SK-N-SH (cell line): ENCODE measurements at regions not wholly inside any gene's neighbourhood (a gene's known extent, or its start where the extent isn't known, plus 50 kb on each side); places are given as distances from the start of the nearest gene placed in this dataset.

ENCODE experiments used
- CTCF ChIA-PET: fragments of 300-600, 350-600 bp; formaldehyde crosslinking; extraction: SDS; loops from one replicate; lab custom pipeline; 2021; lab: Yijun Ruan, JAX
- POLR2A ChIA-PET: fragments of 350-600 bp; sonication (Branson Sonifier 250); formaldehyde crosslinking; extraction: SDS; loops from one replicate; lab custom pipeline; 2020; ENCODE audit warnings: antibody characterized with exemption, inconsistent platforms; lab: Yijun Ruan, JAX
- DNase-seq: peaks from one replicate; pipeline ENCODE4 v3.0.0; 2012
- H2AFZ ChIP-seq: fragments of 200-600 bp; sonication (generic); 2 replicates; pipeline ENCODE4 v1.8.1; 2016; ENCODE audit warnings: antibody characterized with exemption, mild to moderate bottlenecking, low read depth
- H3F3A ChIP-seq: fragments of 200-600 bp; sonication (generic); replicated peaks from 2 replicates; pipeline ENCODE3; 2016; ENCODE audit warnings: antibody characterized with exemption, mild to moderate bottlenecking; ENCODE audit not compliant: insufficient read depth
- H3K27ac ChIP-seq, 2 experiments: fragments of 200-500 bp in 1 of 2; fragments of 200-600 bp in 1 of 2; sonication (Bioruptor generic) in 1 of 2; sonication (generic), shearing (Covaris generic) in 1 of 2; 2 replicates each; pipeline versions ENCODE4 v1.5.1 to v1.6.1; 2014 to 2016; ENCODE audit warnings: low read depth in 2 of 2, inconsistent platforms in 1 of 2, low read length in 1 of 2, mild to moderate bottlenecking in 1 of 2, mixed read lengths in 1 of 2
- H3K27me3 ChIP-seq: fragments of 200-600 bp; sonication (generic), shearing (Covaris generic); 2 replicates; pipeline ENCODE4 v1.6.1; 2016; ENCODE audit warnings: mixed run types; ENCODE audit not compliant: insufficient read depth
- H3K36me3 ChIP-seq, 2 experiments: fragments of 200-500 bp in 1 of 2; fragments of 200-600 bp in 1 of 2; sonication (Bioruptor generic) in 1 of 2; sonication (generic) in 1 of 2; replicated peaks in 1 of 2; 2 replicates each; pipeline versions ENCODE3 to v1.5.1; 2014 to 2016; ENCODE audit warnings: low read length in 1 of 2, mild to moderate bottlenecking in 1 of 2; ENCODE audit not compliant: insufficient read depth in 2 of 2, control insufficient read depth in 1 of 2
- H3K4me1 ChIP-seq, 2 experiments: fragments of 200-500 bp in 1 of 2; fragments of 200-600 bp in 1 of 2; sonication (Bioruptor generic) in 1 of 2; sonication (generic), shearing (Covaris generic) in 1 of 2; 2 replicates each; pipeline versions ENCODE4 v1.5.1 to v1.6.1; 2014 to 2016; ENCODE audit warnings: low read depth in 1 of 2, low read length in 1 of 2, mixed run types in 1 of 2; ENCODE audit not compliant: insufficient read depth in 2 of 2, control insufficient read depth in 1 of 2
- H3K4me2 ChIP-seq: fragments of 200-600 bp; sonication (generic), shearing (Covaris generic); 2 replicates; pipeline ENCODE4 v1.6.1; 2017; ENCODE audit warnings: mixed run types
- H3K4me3 ChIP-seq, 2 experiments: fragments of 200-500 bp in 1 of 2; fragments of 200-600 bp in 1 of 2; sonication (Bioruptor generic) in 1 of 2; sonication (generic), shearing (Covaris generic) in 1 of 2; 2 replicates each; pipeline versions ENCODE4 v1.5.1 to v1.8.1; 2014 to 2016; ENCODE audit warnings: low read depth in 2 of 2, inconsistent platforms in 1 of 2, low read length in 1 of 2, mild to moderate bottlenecking in 1 of 2, mixed read lengths in 1 of 2, moderate library complexity in 1 of 2
- H3K79me2 ChIP-seq: fragments of 200-600 bp; sonication (generic); 2 replicates; pipeline ENCODE4 v1.8.1; 2017; ENCODE audit warnings: mild to moderate bottlenecking; ENCODE audit not compliant: insufficient read depth
- H3K9ac ChIP-seq: fragments of 200-600 bp; sonication (generic); 2 replicates; pipeline ENCODE4 v1.6.1; 2017; ENCODE audit warnings: mixed run types
- H3K9me2 ChIP-seq: fragments of 200-600 bp; sonication (generic); 2 replicates; pipeline ENCODE4 v1.6.1; 2017; ENCODE audit warnings: mixed run types
- H3K9me3 ChIP-seq: fragments of 200-600 bp; sonication (generic); 2 replicates; pipeline ENCODE4 v1.6.1; 2017; ENCODE audit warnings: mixed run types, mild to moderate bottlenecking, moderate library complexity
- H4K20me1 ChIP-seq: fragments of 200-600 bp; sonication (generic); 2 replicates; pipeline ENCODE4 v1.6.1; 2017; ENCODE audit warnings: mild to moderate bottlenecking, mixed run types; ENCODE audit not compliant: insufficient read depth
- CHD2 ChIP-seq: fragments of 150-350 bp; IDR thresholded peaks from 2 replicates; pipeline ENCODE4 v1.6.1; 2018; ENCODE audit warnings: low read length; ENCODE audit not compliant: partially characterized antibody
- ELF1 ChIP-seq: IDR thresholded peaks from 2 replicates; pipeline ENCODE4 v1.4.0; 2012
- EP300 ChIP-seq, 2 experiments: IDR thresholded peaks; 2 replicates each; pipeline versions ENCODE4 v1.4.0 to v1.6.1; 2012; ENCODE audit warnings: borderline replicate concordance in 1 of 2, low read depth in 1 of 2, low read length in 1 of 2
- EZH2phosphoT487 ChIP-seq: fragments of 200-600 bp; sonication (generic); IDR thresholded peaks from 2 replicates; pipeline ENCODE4 v1.6.1; 2017; ENCODE audit warnings: low read depth, mixed run types, mild to moderate bottlenecking, antibody characterized with exemption, moderate library complexity, borderline replicate concordance
- FOSL2 ChIP-seq: IDR thresholded peaks from 2 replicates; pipeline ENCODE4 v1.4.0; 2012; ENCODE audit warnings: low read depth, mild to moderate bottlenecking, moderate library complexity, borderline replicate concordance
- GABPA ChIP-seq: IDR thresholded peaks from 2 replicates; pipeline ENCODE4 v1.4.0; 2012; ENCODE audit warnings: low read depth, mild to moderate bottlenecking
- GATA2 ChIP-seq: sonication (generic); formaldehyde crosslinking; IDR thresholded peaks from 2 replicates; pipeline ENCODE4 v1.5.0; 2020; ENCODE audit warnings: mild to moderate bottlenecking, missing genetic modification reagents
- IRF3 ChIP-seq: fragments of 150-350 bp; IDR thresholded peaks from 2 replicates; pipeline ENCODE4 v1.6.1; 2016; ENCODE audit warnings: mild to moderate bottlenecking, low read depth, low read length
- JUND ChIP-seq: IDR thresholded peaks from 2 replicates; pipeline ENCODE4 v1.4.0; 2012
- MAX ChIP-seq: IDR thresholded peaks from 2 replicates; pipeline ENCODE4 v1.4.0; 2012; ENCODE audit warnings: low read depth
- MEF2A ChIP-seq: IDR thresholded peaks from 2 replicates; pipeline ENCODE4 v1.4.0; 2012; ENCODE audit warnings: low read depth, borderline replicate concordance
- POLR2AphosphoS5 ChIP-seq: IDR thresholded peaks from 2 replicates; pipeline ENCODE4 v1.6.1; 2012; ENCODE audit warnings: low read depth, low read length
- RAD21 ChIP-seq: IDR thresholded peaks from 2 replicates; pipeline ENCODE4 v1.6.1; 2012; ENCODE audit warnings: mild to moderate bottlenecking, low read length
- RCOR1 ChIP-seq: fragments of 150-350 bp; IDR thresholded peaks from 2 replicates; pipeline ENCODE4 v1.6.1; 2017; ENCODE audit warnings: antibody characterized with exemption, low read length
- REST ChIP-seq: IDR thresholded peaks from 2 replicates; pipeline ENCODE4 v1.6.1; 2012; ENCODE audit warnings: mild to moderate bottlenecking, low read depth, low read length, moderate library complexity
- RFX5 ChIP-seq: IDR thresholded peaks from 2 replicates; pipeline ENCODE4 v1.6.1; 2012; ENCODE audit warnings: mild to moderate bottlenecking, improper control_type of control experiment, low read length
- RXRA ChIP-seq: IDR thresholded peaks from 2 replicates; pipeline ENCODE4 v1.4.0; 2012; ENCODE audit warnings: low read depth, mild to moderate bottlenecking, borderline replicate concordance
- TCF12 ChIP-seq: IDR thresholded peaks from 2 replicates; pipeline ENCODE4 v1.4.0; 2012
- USF1 ChIP-seq: IDR thresholded peaks from 2 replicates; pipeline ENCODE4 v1.4.0; 2012; ENCODE audit warnings: low read depth, borderline replicate concordance
- YY1 ChIP-seq: IDR thresholded peaks from 2 replicates; pipeline ENCODE4 v1.4.0; 2012; ENCODE audit warnings: low read depth, mild to moderate bottlenecking
- WGBS: methylation state at CpG from one replicate; pipeline ENCODE4 v1.1.6; 2017; ENCODE audit warnings: low lambda C conversion rate; 5-methylcytosine and 5-hydroxymethylcytosine counted together
- TF ChIP-seq, protein P1 (sequence below): fragments of 200-600 bp; sonication (generic); IDR thresholded peaks from 2 replicates; pipeline ENCODE4 v1.6.1; 2017; ENCODE audit warnings: antibody characterized with exemption, mild to moderate bottlenecking, moderate library complexity

DNA sequence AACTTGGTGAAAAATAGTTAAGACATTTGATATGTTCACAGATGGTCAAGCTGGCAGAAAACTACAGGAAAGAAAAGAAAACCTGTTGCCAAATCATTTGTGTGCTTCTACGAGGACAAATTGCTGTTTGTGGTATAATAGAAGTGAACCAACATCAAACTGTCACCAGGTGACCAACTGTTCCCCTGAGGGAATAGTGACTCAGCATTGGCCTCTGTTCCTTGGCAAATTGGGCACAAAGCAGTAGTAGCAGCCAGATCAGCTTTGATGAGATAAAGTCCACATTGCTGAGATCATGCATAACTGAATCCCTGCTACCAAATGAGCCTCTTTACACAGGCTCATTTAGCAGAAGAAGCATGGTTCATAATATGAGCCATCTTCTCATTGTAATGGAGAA is 103.5 kb downstream of the POSTN start (continued):
- TF ChIP-seq EP300 (IDR thresholded peaks at IDR 0.05; ENCODE audit: borderline replicate concordance in 1 of 2, low read depth in 1 of 2, low read length in 1 of 2) = peak in 1 of 2 experiments; percentile 65; a peak in 2 of 4 replicates
- no peak for TF ChIP-seq USF1
- TF ChIP-seq MAX = no peak
- TF ChIP-seq TCF12 = peak; percentile 71
- no peak for TF ChIP-seq GATA2 (CRISPR knock-in tag)
- no peak for TF ChIP-seq RAD21
- no peak for TF ChIP-seq IRF3

- Histone ChIP-seq H2AFZ (no peak overlapping the region), H3K9ac (no peak overlapping the region; the same call in 1 of the 2 replicates), H3F3A (peaks cover 55% of the 10 kb centered on the region), H3K4me1 (no peaks in the 10 kb centered on the region; a peak in 1 of 4 replicates), H3K4me3 (no peak overlapping the region), H3K27me3 (no peaks in the 10 kb centered on the region), H3K27ac (peak overlapping the region; percentile 79 to 87; a peak in 3 of 4 replicates), H3K79me2 (no peaks in the 10 kb centered on the region), H4K20me1 (no peaks in the 10 kb centered on the region), H3K9me3 (no peaks in the 10 kb centered on the region), H3K36me3 (no peaks in the 10 kb centered on the region), H3K4me2 (peak overlapping the region; percentile 8; the same call in 1 of the 2 replicates), H3K9me2 (no peaks in the 10 kb centered on the region)
- 47% methylated on average over 3 of the region's 3 CpGs for WGBS
- ChIA-PET POLR2A (no interaction called here), CTCF (no interaction called here)
- DNase-seq = no peak
- TF ChIP-seq RAD21 = no peak
- TF ChIP-seq JUND = no peak
- no peak for TF ChIP-seq GABPA
- TF ChIP-seq RCOR1 = no peak
- no peak for TF ChIP-seq REST
- no peak for TF ChIP-seq TCF12
- no peak for TF ChIP-seq POLR2AphosphoS5
- no peak for TF ChIP-seq ELF1
- no peak for TF ChIP-seq RXRA
- no peak for TF ChIP-seq CHD2
- no peak for TF ChIP-seq IRF3
- TF ChIP-seq MAX = no peak
- TF ChIP-seq USF1 = no peak
- no peak for TF ChIP-seq FOSL2
- TF ChIP-seq GATA2 (CRISPR knock-in tag) = no peak
- TF ChIP-seq RFX5 = no peak
- TF ChIP-seq EZH2phosphoT487 = no peak
- no peak for TF ChIP-seq MEF2A
- no peak for TF ChIP-seq YY1
- TF ChIP-seq, protein P1, sequence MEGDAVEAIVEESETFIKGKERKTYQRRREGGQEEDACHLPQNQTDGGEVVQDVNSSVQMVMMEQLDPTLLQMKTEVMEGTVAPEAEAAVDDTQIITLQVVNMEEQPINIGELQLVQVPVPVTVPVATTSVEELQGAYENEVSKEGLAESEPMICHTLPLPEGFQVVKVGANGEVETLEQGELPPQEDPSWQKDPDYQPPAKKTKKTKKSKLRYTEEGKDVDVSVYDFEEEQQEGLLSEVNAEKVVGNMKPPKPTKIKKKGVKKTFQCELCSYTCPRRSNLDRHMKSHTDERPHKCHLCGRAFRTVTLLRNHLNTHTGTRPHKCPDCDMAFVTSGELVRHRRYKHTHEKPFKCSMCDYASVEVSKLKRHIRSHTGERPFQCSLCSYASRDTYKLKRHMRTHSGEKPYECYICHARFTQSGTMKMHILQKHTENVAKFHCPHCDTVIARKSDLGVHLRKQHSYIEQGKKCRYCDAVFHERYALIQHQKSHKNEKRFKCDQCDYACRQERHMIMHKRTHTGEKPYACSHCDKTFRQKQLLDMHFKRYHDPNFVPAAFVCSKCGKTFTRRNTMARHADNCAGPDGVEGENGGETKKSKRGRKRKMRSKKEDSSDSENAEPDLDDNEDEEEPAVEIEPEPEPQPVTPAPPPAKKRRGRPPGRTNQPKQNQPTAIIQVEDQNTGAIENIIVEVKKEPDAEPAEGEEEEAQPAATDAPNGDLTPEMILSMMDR = no peak
These were observed 104.8 kb downstream of the POSTN start for GRCh38 chr13:37493775-37494174.
